ENCODE measurements at regions not wholly inside any gene's neighbourhood (a gene's known extent, or its start where the extent isn't known, plus 50 kb on each side); places are given as distances from the start of the nearest gene placed in this dataset.

DNA sequence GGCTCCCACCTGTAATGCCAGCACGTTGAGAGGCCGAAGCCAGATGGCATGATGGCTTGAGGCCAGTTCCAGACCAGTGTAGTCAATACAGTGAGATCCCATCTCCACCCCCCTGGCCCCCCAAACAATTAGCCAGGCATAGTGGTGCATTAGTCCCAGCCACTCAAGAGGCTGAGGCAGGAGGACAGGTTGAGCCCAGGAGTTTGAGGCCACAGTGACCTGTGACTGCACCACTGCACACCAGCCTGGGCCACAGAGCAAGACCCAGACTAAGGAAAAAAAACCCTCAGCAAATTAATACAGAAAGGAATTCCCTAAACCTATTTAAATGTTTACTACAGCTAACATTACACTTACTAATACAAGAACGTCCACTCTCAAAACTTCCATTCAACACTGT, 424.6 kb downstream of the SHQ1 start:
- DNase-seq: no peak

- no peak for DNase-seq
Observed at GRCh38 chr3:72421786-72422185, 426.5 kb downstream of the SHQ1 start.

DNA sequence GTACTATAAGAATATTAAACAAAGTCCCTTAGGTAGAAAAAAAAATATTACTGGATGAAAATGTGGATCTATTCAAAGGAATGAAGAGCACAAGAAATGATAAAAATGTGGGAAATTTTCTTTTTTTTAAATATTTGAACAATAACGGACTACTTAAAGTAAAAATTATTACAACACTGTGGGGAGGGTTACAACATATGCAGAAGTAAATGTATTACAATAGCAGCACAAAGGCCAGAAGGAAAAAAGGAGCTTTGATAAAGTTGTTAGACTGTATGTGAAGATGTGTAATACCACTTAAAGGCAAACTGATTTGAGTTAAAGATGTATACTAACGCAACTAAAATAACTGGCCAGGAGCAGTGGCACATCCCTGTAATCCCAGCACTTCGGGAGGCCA, 427.1 kb downstream of the SHQ1 start:
- DNase-seq: no peak

- DNase-seq: no peak
Observed at GRCh38 chr3:72418856-72419255, 429.4 kb downstream of the SHQ1 start.

DNA sequence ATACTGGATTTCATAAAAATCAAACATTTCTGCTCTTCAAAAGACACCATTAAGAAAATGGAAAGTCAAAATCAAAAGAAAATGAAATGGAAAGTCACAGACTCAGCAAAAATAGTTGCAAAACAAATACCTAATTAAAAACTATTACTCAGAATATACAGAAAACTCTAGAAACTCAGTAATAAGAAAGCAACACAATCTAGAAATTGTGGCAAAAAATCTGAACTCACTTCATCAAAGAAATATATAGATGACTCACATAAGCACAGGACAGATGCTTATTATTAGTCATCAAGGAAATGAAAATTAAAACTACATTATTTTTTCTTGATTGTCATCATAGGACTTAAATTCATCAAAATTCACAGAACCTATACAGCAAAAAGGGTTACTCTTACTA, 430.0 kb downstream of the SHQ1 start:
- DNase-seq: no peak

DNA sequence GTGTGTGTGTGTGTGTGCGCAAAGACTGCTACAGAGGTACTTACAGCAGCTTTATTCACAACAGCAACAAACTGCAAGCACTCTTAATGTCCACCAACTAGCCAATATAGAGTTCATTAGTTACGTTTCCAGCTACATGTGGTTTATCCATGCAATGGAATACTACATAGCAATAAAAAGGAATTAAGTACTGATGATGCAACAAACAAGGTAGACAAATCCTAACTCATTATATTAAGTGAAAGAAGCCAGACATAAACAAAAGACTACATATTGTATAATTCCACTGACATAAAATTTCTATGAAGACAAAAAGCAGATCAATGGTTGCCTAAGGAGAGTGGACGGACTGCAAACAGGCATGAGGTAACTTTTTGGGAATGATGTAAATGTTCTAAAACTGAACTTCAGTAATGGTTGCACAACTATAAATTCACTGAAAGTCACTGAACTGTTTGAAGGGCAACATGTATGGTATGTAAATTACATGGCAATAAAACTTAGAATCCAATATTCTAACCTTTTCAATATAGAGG, 433.7 kb downstream of the SHQ1 start:
- DNase-seq: no peak

DNA sequence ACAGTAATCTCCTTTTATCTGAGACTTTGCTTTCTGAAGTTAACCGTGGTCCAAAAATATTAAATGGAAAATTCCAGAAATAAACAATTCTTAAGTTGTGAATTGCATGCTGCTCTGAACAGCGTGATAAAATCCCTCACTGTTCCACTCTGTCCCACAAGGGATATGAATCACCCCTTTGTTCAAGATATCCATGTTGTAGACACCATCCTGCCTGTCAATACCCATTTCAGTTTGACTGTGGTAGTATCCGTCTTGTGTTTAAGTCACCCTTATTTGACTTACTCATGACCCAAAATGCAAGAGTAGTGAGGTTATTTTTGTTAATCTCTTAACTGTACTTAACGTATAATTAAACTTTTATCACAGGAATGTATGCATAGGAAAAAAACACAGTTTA, 435.0 kb downstream of the SHQ1 start:
- DNase-seq: no peak

- DNase-seq: no peak
Observed at GRCh38 chr3:72412340-72412956, 435.8 kb downstream of the SHQ1 start.

GRCh38 chr3:72411843-72412242, 436.4 kb downstream of the SHQ1 start:
- DNase-seq: no peak

- DNase-seq: no peak
Observed at GRCh38 chr3:72411126-72411525, 437.1 kb downstream of the SHQ1 start.

DNA sequence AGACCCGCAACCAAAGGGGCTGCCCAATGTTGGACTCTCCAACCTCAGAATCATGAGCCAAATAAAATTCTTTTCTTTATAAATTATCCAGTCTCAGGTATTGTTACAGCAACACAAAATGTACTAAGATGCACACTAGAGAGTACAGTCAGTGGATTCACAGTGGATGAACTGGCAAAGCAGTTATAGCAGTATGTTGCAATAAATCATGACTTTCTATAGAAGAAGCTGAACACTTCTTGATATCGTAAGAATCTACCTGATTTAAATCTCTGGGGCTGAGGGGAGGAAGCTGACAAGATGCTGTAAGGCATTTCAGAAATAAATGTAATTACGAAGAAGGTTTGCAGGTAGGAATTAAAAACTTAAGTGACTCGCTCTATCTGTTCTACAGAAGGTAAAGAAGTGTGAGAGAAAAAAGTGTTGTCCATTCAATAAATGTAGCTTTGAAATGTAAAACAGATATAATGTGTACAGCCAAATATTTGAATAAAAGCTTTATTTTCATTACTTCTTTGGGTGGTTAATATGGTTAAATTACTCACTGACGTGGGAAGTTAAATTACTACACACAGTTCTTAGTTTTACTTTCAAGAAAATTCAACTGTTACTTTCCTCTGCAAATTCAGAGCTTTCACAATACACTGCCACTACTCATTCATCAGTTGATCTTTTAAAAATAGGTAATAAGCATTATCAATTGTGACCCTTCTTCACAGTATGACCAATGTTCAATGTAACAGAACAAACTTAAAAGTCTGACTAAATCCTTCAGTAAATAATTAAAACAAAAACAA, 439.1 kb downstream of the SHQ1 start:
- no peak for DNase-seq

GRCh38 chr3:72407766-72408165, 440.5 kb downstream of the SHQ1 start:
- DNase-seq: no peak

- DNase-seq: no peak
Observed at GRCh38 chr3:72405943-72406566, 442.2 kb downstream of the SHQ1 start.

GRCh38 chr3:72401005-72401545, 447.2 kb downstream of the SHQ1 start:
- no peak for DNase-seq

DNA sequence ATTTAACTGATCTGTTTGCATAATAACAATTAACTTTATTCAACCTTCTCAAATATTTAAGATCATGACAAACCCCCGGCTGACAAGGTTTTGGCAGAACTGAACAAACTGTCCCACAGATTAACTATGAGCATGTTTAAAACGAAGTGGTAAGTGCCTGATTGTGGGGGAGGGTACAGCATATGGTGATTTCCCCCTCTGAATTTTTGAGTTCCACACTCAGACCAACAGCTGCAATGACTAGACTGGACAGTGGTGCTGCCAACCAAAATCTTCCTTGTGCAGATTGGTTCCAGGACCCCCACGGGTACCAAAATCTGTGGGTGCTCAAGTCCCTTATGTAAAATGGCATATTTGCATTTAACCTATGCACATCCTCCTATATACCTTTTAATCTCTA, 449.5 kb downstream of the SHQ1 start:
- DNase-seq: no peak

DNA sequence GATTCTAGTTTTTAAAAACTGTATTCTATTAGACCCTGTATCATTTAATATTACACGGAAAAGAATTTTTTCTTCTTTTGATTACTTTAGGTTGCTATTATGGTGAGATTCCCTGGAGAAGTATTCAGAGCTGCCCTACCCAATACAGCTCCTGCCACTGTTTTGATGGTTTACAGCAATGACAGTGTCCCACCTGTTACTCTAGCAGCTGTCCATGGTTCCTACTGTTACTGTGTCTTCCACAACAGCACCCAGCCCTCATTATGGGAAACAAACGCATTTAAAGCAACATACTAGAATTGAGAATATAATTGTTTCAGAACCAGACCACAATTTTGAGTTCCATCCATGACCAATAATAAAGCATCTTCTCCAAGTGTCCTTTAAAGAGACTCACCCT, 450.7 kb downstream of the SHQ1 start:
- DNase-seq: peak; percentile 32

GRCh38 chr3:72396899-72397298, 451.3 kb downstream of the SHQ1 start:
- no peak for DNase-seq

GRCh38 chr3:72395776-72396311, 452.4 kb downstream of the SHQ1 start:
- DNase-seq: no peak

DNA sequence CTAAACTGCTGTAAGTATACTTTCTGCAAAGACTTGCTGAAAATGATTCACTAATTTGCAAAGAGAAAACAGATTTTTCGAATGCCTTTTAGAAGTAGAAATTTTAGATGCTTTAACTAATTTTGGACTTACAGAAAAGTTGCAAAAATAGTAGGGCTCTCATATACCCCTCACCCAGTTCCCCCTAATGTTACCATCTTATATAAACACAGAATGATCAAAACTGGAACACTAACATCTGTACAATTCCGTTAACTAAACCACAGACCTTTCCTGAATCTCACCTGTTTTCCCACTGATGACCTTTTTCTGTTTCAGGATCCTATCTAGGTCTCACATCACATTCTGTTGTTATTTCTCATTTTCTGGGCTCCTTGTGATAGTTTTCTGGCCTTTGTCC, 454.8 kb downstream of the SHQ1 start:
- no peak for DNase-seq

- no peak for DNase-seq
Observed at GRCh38 chr3:72391659-72392058, 456.6 kb downstream of the SHQ1 start.

DNA sequence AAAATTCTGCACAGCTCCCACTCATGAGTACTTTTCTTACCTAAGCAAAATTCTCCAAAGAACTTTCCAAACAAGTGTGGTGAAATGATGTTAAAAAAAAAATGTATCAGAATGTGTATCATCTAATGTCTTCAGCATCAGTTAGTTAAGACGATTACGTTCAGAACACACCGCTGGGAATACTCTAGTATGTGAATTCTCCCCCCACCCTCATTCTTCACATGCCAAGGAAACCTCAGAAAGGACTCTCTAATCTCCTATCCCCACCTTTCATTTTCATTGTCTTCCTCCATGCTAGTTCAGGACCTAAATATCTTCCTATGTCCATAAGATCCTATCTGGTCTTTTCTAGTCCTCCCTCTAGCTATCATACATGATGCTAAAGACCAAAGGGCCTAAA, 457.4 kb downstream of the SHQ1 start:
- no peak for DNase-seq

GRCh38 chr3:72388644-72389043, 459.6 kb downstream of the SHQ1 start:
- no peak for DNase-seq

DNA sequence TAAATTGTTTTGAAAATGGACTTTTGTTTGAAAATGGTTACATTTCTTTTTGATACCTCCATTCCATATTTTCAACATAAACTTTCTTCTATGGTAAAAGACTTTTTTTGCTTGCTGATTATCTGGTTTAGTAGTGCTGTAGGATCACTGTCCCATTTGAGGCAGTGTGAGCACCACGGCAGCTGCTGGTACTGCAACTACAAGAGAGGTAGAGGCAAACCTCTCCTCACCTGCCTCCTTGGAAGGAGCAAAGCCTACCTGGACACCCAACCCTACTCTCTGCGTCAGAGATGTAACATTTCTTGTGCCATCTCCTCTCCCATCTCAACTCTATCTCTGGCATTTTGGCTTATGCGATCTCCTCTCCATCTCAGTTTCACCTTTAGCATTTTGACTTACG, 460.1 kb downstream of the SHQ1 start:
- DNase-seq: no peak
